ENCODE measurements at regions not wholly inside any gene's neighbourhood (a gene's known extent, or its start where the extent isn't known, plus 50 kb on each side); places are given as distances from the start of the nearest gene placed in this dataset.

GRCh38 chr2:48254839-48255238 is 59.6 kb upstream of the FOXN2 start:
- TF ChIP-seq CTCF (IDR thresholded peaks at IDR 0.05; ENCODE audit: unreplicated experiment) = no peak
- no peaks in the 10 kb centered on the region for H3K36me3 Mint-ChIP-seq
- H3K27ac Mint-ChIP-seq = no peak overlapping the region
- H3K4me3 Mint-ChIP-seq = no peak overlapping the region
- peaks cover under 1% of the 10 kb centered on the region for H3K4me1 Mint-ChIP-seq
- H3K9me3 Mint-ChIP-seq = no peaks in the 10 kb centered on the region
- no peaks in the 10 kb centered on the region for H3K27me3 Mint-ChIP-seq (ENCODE audit: low read depth)
- DNase-seq (ENCODE audit: low spot score in 2 of 2, unreplicated experiment in 2 of 2) = no peak

- Mint-ChIP-seq H3K4me3 (no peak overlapping the region), H3K27me3 (ENCODE audit: low read depth) (no peaks in the 10 kb centered on the region), H3K9me3 (peaks cover 6% of the 10 kb centered on the region), H3K4me1 (no peaks in the 10 kb centered on the region), H3K27ac (no peak overlapping the region), H3K36me3 (no peaks in the 10 kb centered on the region)
- no peak for DNase-seq (ENCODE audit: low spot score in 2 of 2, unreplicated experiment in 2 of 2)
- TF ChIP-seq CTCF (IDR thresholded peaks at IDR 0.05; ENCODE audit: unreplicated experiment) = no peak
Observed at GRCh38 chr2:48257456-48257855, 57.0 kb upstream of the FOXN2 start.

GRCh38 chr2:48258481-48259149 is 55.9 kb upstream of the FOXN2 start:
- no peak for DNase-seq (ENCODE audit: low spot score in 2 of 2, unreplicated experiment in 2 of 2)
- Mint-ChIP-seq H3K4me3 (no peak overlapping the region), H3K27me3 (ENCODE audit: low read depth) (no peaks in the 10 kb centered on the region), H3K27ac (no peak overlapping the region), H3K36me3 (no peaks in the 10 kb centered on the region), H3K9me3 (peaks cover 6% of the 10 kb centered on the region), H3K4me1 (no peaks in the 10 kb centered on the region)
- TF ChIP-seq CTCF (IDR thresholded peaks at IDR 0.05; ENCODE audit: unreplicated experiment) = no peak

- Mint-ChIP-seq H3K4me3 (no peak overlapping the region), H3K4me1 (no peaks in the 10 kb centered on the region), H3K27ac (no peak overlapping the region), H3K27me3 (ENCODE audit: low read depth) (no peaks in the 10 kb centered on the region), H3K9me3 (peaks cover 6% of the 10 kb centered on the region), H3K36me3 (no peaks in the 10 kb centered on the region)
- no peak for DNase-seq (ENCODE audit: low spot score in 2 of 2, unreplicated experiment in 2 of 2)
- TF ChIP-seq CTCF (IDR thresholded peaks at IDR 0.05; ENCODE audit: unreplicated experiment) = no peak
Observed at GRCh38 chr2:48259811-48260210, 54.7 kb upstream of the FOXN2 start.

GRCh38 chr2:48264627-48265026 is 49.9 kb upstream of the FOXN2 start:
- Mint-ChIP-seq H3K9me3 (peaks cover 13% of the 10 kb centered on the region), H3K4me3 (no peak overlapping the region), H3K36me3 (no peaks in the 10 kb centered on the region), H3K4me1 (no peaks in the 10 kb centered on the region), H3K27ac (no peak overlapping the region), H3K27me3 (ENCODE audit: low read depth) (no peaks in the 10 kb centered on the region)
- no peak for DNase-seq (ENCODE audit: low spot score in 2 of 2, unreplicated experiment in 2 of 2)
- no peak for TF ChIP-seq CTCF (IDR thresholded peaks at IDR 0.05; ENCODE audit: unreplicated experiment)
